Tibial nerve (tissue), 3 donors: ENCODE measurements at regions not wholly inside any gene's neighbourhood (a gene's known extent, or its start where the extent isn't known, plus 50 kb on each side); places are given as distances from the start of the nearest gene placed in this dataset.

Experiments
- POLR2A ChIP-seq, 2 donors: fragments of 450-650 bp; IDR thresholded peaks; one replicate each; pipeline ENCODE4 v1.6.1; 2017; ENCODE audit warnings: antibody characterized with exemption in 2 of 2, mild to moderate bottlenecking in 2 of 2, moderate library complexity in 2 of 2
- TF ChIP-seq, protein P1 (sequence below), 5 experiments: fragments of 200-600 bp in 3 of 5; fragments of 450-650 bp in 2 of 5; sonication (generic) in 3 of 5; IDR thresholded peaks; one replicate each; pipeline ENCODE4 v1.5.1; 2016 to 2019; ENCODE audit warnings: antibody characterized with exemption in 5 of 5, mild to moderate bottlenecking in 3 of 5, moderate library complexity in 2 of 5

DNA sequence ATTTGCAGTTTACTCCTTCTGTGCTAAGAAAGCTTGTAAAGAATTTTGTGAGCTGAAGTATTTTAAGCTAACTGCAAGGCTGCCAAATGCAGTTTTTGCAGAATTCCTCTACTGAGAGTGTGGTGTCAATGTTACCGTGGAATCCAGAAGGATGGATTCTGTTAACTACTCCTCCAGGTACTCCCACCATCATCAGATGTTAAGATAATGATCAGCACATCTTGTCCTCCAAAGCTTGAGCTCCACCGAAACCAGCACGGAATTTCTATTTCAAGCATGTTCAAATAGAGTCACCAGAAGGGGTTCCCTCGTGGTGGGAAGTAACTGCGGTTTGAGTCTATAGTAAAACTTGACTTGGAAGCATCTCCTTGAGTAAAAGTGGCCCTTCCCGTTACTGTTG, 64.3 kb upstream of the CDKN3 start:
- no peak for TF ChIP-seq POLR2A (IDR thresholded peaks at IDR 0.05)
- TF ChIP-seq, protein P1, sequence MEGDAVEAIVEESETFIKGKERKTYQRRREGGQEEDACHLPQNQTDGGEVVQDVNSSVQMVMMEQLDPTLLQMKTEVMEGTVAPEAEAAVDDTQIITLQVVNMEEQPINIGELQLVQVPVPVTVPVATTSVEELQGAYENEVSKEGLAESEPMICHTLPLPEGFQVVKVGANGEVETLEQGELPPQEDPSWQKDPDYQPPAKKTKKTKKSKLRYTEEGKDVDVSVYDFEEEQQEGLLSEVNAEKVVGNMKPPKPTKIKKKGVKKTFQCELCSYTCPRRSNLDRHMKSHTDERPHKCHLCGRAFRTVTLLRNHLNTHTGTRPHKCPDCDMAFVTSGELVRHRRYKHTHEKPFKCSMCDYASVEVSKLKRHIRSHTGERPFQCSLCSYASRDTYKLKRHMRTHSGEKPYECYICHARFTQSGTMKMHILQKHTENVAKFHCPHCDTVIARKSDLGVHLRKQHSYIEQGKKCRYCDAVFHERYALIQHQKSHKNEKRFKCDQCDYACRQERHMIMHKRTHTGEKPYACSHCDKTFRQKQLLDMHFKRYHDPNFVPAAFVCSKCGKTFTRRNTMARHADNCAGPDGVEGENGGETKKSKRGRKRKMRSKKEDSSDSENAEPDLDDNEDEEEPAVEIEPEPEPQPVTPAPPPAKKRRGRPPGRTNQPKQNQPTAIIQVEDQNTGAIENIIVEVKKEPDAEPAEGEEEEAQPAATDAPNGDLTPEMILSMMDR (IDR thresholded peaks at IDR 0.05): no peak
